Ascending aorta (tissue), 2 donors: ENCODE measurements at regions not wholly inside any gene's neighbourhood (a gene's known extent, or its start where the extent isn't known, plus 50 kb on each side); places are given as distances from the start of the nearest gene placed in this dataset.

ENCODE experiments used
- DNase-seq, 2 donors: peaks; one replicate each; pipeline ENCODE4 v3.0.0-alpha.2; 2019; ENCODE audit warnings: low spot score in 2 of 2
- H3K27ac ChIP-seq, 2 donors: fragments of 200-600 bp; sonication (generic); one replicate each; pipeline ENCODE4 v1.5.1; 2016 to 2017; ENCODE audit warnings: mild to moderate bottlenecking in 1 of 2
- H3K27me3 ChIP-seq: fragments of 200-600 bp; sonication (generic); one replicate; pipeline ENCODE4 v1.5.1; 2017
- H3K36me3 ChIP-seq, 2 donors: fragments of 200-600 bp; sonication (generic); one replicate each; pipeline ENCODE4 v1.5.1; 2016
- H3K4me1 ChIP-seq, 2 donors: fragments of 200-600 bp; sonication (generic); one replicate each; pipeline ENCODE4 v1.5.1; 2016 to 2017; ENCODE audit warnings: mild to moderate bottlenecking in 1 of 2
- H3K4me3 ChIP-seq, 2 donors: fragments of 200-600 bp; sonication (generic); one replicate each; pipeline ENCODE4 v1.5.1; 2016 to 2017; ENCODE audit warnings: mild to moderate bottlenecking in 1 of 2
- H3K9me3 ChIP-seq, 2 donors: fragments of 200-600 bp; sonication (generic); one replicate each; pipeline ENCODE4 v1.5.1; 2016
- CTCF ChIP-seq, 3 experiments: fragments of 200-600 bp in 2 of 3; fragments of 450-650 bp in 1 of 3; sonication (generic) in 2 of 3; IDR thresholded peaks; one replicate each; pipeline ENCODE4 v1.5.1; 2016 to 2019; ENCODE audit warnings: antibody characterized with exemption in 3 of 3, mild to moderate bottlenecking in 1 of 3, moderate library complexity in 1 of 3
- intact Hi-C: fragments of 100-400 bp; cut with DNase I; formaldehyde crosslinking; loops from one replicate; pipeline ENCODE4 v1.15.1; 2023

- no peak for TF ChIP-seq CTCF (IDR thresholded peaks at IDR 0.05)
- no peak overlapping the region for H3K27ac ChIP-seq
- H3K9me3 ChIP-seq = no peaks in the 10 kb centered on the region
- H3K4me1 ChIP-seq = no peaks in the 10 kb centered on the region
- intact Hi-C loops = no loop called here
- no peaks in the 10 kb centered on the region for H3K36me3 ChIP-seq
- DNase-seq = no peak
- H3K27me3 ChIP-seq = no peaks in the 10 kb centered on the region
- H3K4me3 ChIP-seq = no peak overlapping the region
Measured at GRCh38 chr2:118169359-118170005, 81.2 kb downstream of the INSIG2 start.

DNA sequence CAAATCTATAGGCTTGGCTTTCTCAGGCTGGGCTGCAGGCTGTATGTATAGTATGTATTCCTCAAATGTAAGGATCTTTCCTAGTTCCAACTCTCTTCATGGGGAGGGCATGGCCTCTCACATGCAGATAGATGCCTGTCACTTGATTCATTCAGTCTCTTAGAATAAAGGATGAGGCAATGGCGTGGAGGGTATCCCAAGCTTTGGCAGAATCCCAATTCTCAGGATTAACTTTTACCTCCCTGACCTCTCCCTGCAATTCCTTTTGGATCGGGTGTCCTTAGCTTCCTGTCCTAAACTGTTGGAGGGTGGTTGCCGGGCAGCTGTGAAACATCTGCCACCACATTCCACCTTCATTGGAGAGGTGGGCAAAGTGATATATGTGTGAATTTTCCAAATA is 80.3 kb downstream of the INSIG2 start:
- H3K4me1 ChIP-seq = no peaks in the 10 kb centered on the region
- DNase-seq = no peak

GRCh38 chr2:118167026-118167425 is 78.8 kb downstream of the INSIG2 start:
- no peaks in the 10 kb centered on the region for H3K27me3 ChIP-seq
- no peaks in the 10 kb centered on the region for H3K36me3 ChIP-seq
- DNase-seq = no peak
- H3K9me3 ChIP-seq = no peaks in the 10 kb centered on the region
- no peak for TF ChIP-seq CTCF (IDR thresholded peaks at IDR 0.05)
- intact Hi-C loops = no loop called here
- H3K4me1 ChIP-seq = no peaks in the 10 kb centered on the region
- no peak overlapping the region for H3K4me3 ChIP-seq
- H3K27ac ChIP-seq = no peak overlapping the region

More for the DNA sequence above, 80.3 kb downstream of the INSIG2 start:
- no peaks in the 10 kb centered on the region for H3K27me3 ChIP-seq
- intact Hi-C loops = no loop called here
- TF ChIP-seq CTCF (IDR thresholded peaks at IDR 0.05) = no peak
- H3K27ac ChIP-seq = no peak overlapping the region
- no peaks in the 10 kb centered on the region for H3K9me3 ChIP-seq
- no peak overlapping the region for H3K4me3 ChIP-seq
- no peaks in the 10 kb centered on the region for H3K36me3 ChIP-seq

DNA sequence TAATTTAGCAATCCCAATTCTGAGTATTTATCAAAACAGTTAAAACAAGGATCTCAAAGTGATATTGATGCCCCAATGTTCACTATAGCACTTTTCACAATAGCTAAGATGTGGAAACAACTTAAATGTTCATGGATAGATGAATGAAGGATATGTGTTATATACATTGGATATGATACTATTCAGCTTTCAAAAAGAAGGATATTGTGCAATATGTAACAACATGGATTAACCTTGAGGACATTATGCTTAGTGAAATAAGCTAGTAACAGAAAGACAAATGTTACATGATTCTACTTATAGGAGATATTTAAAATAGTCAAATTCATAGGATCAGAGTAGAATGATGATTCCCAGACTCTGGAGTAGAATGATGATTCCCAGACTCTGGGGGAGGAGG is 78.0 kb downstream of the INSIG2 start:
- no peak for DNase-seq
- no peak overlapping the region for H3K4me3 ChIP-seq
- no peaks in the 10 kb centered on the region for H3K27me3 ChIP-seq
- intact Hi-C loops = no loop called here
- TF ChIP-seq CTCF (IDR thresholded peaks at IDR 0.05) = no peak
- no peaks in the 10 kb centered on the region for H3K9me3 ChIP-seq
- H3K4me1 ChIP-seq = no peaks in the 10 kb centered on the region
- H3K36me3 ChIP-seq = no peaks in the 10 kb centered on the region
- H3K27ac ChIP-seq = no peak overlapping the region

DNA sequence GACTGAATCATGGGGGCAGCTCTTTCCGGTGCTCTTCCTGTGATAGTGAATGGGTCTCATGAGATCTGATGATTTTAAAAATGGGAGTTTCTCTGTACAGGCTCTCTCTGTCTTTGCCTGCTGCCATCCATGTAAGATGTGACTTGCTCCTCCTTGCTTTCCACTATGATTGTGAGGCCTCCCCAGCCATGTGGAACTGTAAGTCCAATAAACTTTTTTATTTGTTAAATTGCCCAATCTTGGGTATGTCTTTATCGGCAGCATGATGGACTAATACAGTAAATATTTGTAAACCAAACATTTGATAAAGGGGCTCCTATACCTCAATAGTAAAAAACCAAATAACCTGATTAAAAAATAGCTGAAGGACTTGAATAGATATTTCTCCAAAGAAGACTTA is 77.3 kb downstream of the INSIG2 start:
- Histone ChIP-seq H3K36me3 (no peaks in the 10 kb centered on the region), H3K27me3 (no peaks in the 10 kb centered on the region), H3K4me1 (no peaks in the 10 kb centered on the region), H3K9me3 (no peaks in the 10 kb centered on the region), H3K27ac (no peak overlapping the region), H3K4me3 (no peak overlapping the region)
- DNase-seq = no peak
- intact Hi-C loops = no loop called here
- no peak for TF ChIP-seq CTCF (IDR thresholded peaks at IDR 0.05)
